Ovary (tissue), 7 donors: ENCODE measurements at regions not wholly inside any gene's neighbourhood (a gene's known extent, or its start where the extent isn't known, plus 50 kb on each side); places are given as distances from the start of the nearest gene placed in this dataset.

ENCODE experiments used
- DNase-seq, 5 donors: peaks; one replicate each; pipeline ENCODE4 v3.0.0-alpha.2; 2019 to 2020
- H3K27ac ChIP-seq, 2 donors: fragments of 200-600 bp; one replicate each; pipeline versions ENCODE4 v1.5.1 to v1.8.0; 2019 to 2022
- H3K27me3 ChIP-seq: fragments of 200-600 bp; one replicate; pipeline ENCODE4 v1.8.0; 2022
- H3K36me3 ChIP-seq: fragments of 200-600 bp; sonication (generic); one replicate; pipeline ENCODE4 v1.5.1; 2019
- H3K4me1 ChIP-seq: one replicate; pipeline ENCODE4 v1.8.1; 2013; ENCODE audit warnings: mild to moderate bottlenecking, moderate library complexity; ENCODE audit not compliant: insufficient read depth
- H3K4me3 ChIP-seq: fragments of 200-600 bp; sonication (generic); one replicate; pipeline ENCODE4 v1.5.1; 2017
- H3K9me3 ChIP-seq, 2 donors: fragments of 200-600 bp in 1 of 2; sonication (generic) in 1 of 2; one replicate each; pipeline versions ENCODE4 v1.5.1 to v1.8.1; 2013 to 2019; ENCODE audit warnings: mild to moderate bottlenecking in 1 of 2, moderate library complexity in 1 of 2
- CTCF ChIP-seq, 3 donors: fragments of 450-650 bp in 2 of 3; fragments of 200-600 bp in 1 of 3; IDR thresholded peaks; one replicate each; pipeline versions ENCODE4 v1.5.1 to v1.8.0; 2016 to 2022; ENCODE audit warnings: antibody characterized with exemption in 3 of 3, mild to moderate bottlenecking in 1 of 3
- EP300 ChIP-seq: sonication (generic); formaldehyde crosslinking; IDR thresholded peaks from one replicate; pipeline ENCODE4 v1.6.1; 2017; ENCODE audit warnings: antibody characterized with exemption
- POLR2A ChIP-seq: fragments of 450-650 bp; IDR thresholded peaks from one replicate; pipeline ENCODE4 v1.6.1; 2017; ENCODE audit warnings: antibody characterized with exemption, mild to moderate bottlenecking, moderate library complexity
- WGBS, 3 donors: extraction: QIAGEN DNeasy Blood & Tissue Kit in 1 of 3; methylation state at CpG; one replicate each; pipeline versions ENCODE4 v1.1.5 to v1.1.7; 2013 to 2017; 5-methylcytosine and 5-hydroxymethylcytosine counted together
- intact Hi-C, 4 donors: fragments of 100-400 bp; cut with DNase I; formaldehyde crosslinking; loops; one replicate each; pipeline versions ENCODE4 v1.11.0 to v1.15.1; 2022 to 2023
- donor health status: DM: no; HTN: no; CAD: no; lungs with moderate emphysema.
- donor health status: DM: no; HTN: no; CAD: no.
- donor health status: Bipolar disorder and iron deficiency.
- donor health status: DM: no; HTN: no; CAD: no.
- donor health status: DM: yes; HTN: yes; CAD: no.

GRCh38 chr3:21938267-21938681 lies 187.3 kb upstream of the ZNF385D start:
- H3K4me1 ChIP-seq = no peaks in the 10 kb centered on the region
- intact Hi-C loops = no loop called here
- H3K9me3 ChIP-seq = no peaks in the 10 kb centered on the region
- TF ChIP-seq EP300 (no peak), POLR2A (no peak), CTCF (IDR thresholded peaks at IDR 0.05) (no peak)
- WGBS, 3 donors = 93 to 94% (median 94%) methylated on average over 5 of the region's 5 CpGs
- no peak overlapping the region for H3K4me3 ChIP-seq
- no peak for DNase-seq
- H3K36me3 ChIP-seq = no peaks in the 10 kb centered on the region
- H3K27me3 ChIP-seq = no peaks in the 10 kb centered on the region
- H3K27ac ChIP-seq = no peak overlapping the region

GRCh38 chr3:21942328-21942727 lies 191.3 kb upstream of the ZNF385D start:
- Histone ChIP-seq H3K4me3 (no peak overlapping the region), H3K27ac (no peak overlapping the region), H3K27me3 (no peaks in the 10 kb centered on the region), H3K4me1 (no peaks in the 10 kb centered on the region), H3K36me3 (no peaks in the 10 kb centered on the region), H3K9me3 (no peaks in the 10 kb centered on the region)
- intact Hi-C loops = no loop called here
- TF ChIP-seq EP300 (no peak), POLR2A (no peak), CTCF (IDR thresholded peaks at IDR 0.05) (no peak)
- WGBS, 3 donors = 79 to 87% (median 83%) methylated on average over 6 of the region's 6 CpGs
- DNase-seq = no peak

GRCh38 chr3:21944251-21944650 lies 193.2 kb upstream of the ZNF385D start:
- WGBS, 3 donors = 74 to 79% (median 75%) methylated on average over 6 of the region's 6 CpGs
- no peak for TF ChIP-seq EP300
- no peak for TF ChIP-seq POLR2A
- no peak for TF ChIP-seq CTCF (IDR thresholded peaks at IDR 0.05)
- no peak for DNase-seq
- no peak overlapping the region for H3K4me3 ChIP-seq
- H3K9me3 ChIP-seq = no peaks in the 10 kb centered on the region
- no peaks in the 10 kb centered on the region for H3K36me3 ChIP-seq
- intact Hi-C loops = no loop called here
- no peaks in the 10 kb centered on the region for H3K27me3 ChIP-seq
- H3K27ac ChIP-seq = no peak overlapping the region
- no peaks in the 10 kb centered on the region for H3K4me1 ChIP-seq

- no peak for DNase-seq
- intact Hi-C loops = no loop called here
- Histone ChIP-seq H3K27ac (no peak overlapping the region), H3K27me3 (no peaks in the 10 kb centered on the region), H3K36me3 (no peaks in the 10 kb centered on the region), H3K4me1 (no peaks in the 10 kb centered on the region), H3K4me3 (no peak overlapping the region), H3K9me3 (no peaks in the 10 kb centered on the region)
- TF ChIP-seq CTCF (IDR thresholded peaks at IDR 0.05) = no peak
- TF ChIP-seq EP300 = no peak
- TF ChIP-seq POLR2A = no peak
- 83 to 91% (median 89%) methylated on average over 3 of the region's 3 CpGs for WGBS, 3 donors
Measured at GRCh38 chr3:21952856-21953255, 201.8 kb upstream of the ZNF385D start.

- H3K4me1 ChIP-seq = no peaks in the 10 kb centered on the region
- intact Hi-C loops = no loop called here
- 62 to 76% (median 68%) methylated on average over 2 of the region's 2 CpGs for WGBS, 3 donors
Measured at GRCh38 chr3:21954709-21955108, 203.7 kb upstream of the ZNF385D start.

More at GRCh38 chr3:21954709-21955108, 203.7 kb upstream of the ZNF385D start:
- Histone ChIP-seq H3K36me3 (no peaks in the 10 kb centered on the region), H3K27ac (no peak overlapping the region), H3K27me3 (no peaks in the 10 kb centered on the region), H3K4me3 (no peak overlapping the region), H3K9me3 (no peaks in the 10 kb centered on the region)
- no peak for TF ChIP-seq EP300
- TF ChIP-seq CTCF (IDR thresholded peaks at IDR 0.05) = no peak
- TF ChIP-seq POLR2A = no peak
- DNase-seq = no peak
